ENCODE measurements at regions not wholly inside any gene's neighbourhood (a gene's known extent, or its start where the extent isn't known, plus 50 kb on each side); places are given as distances from the start of the nearest gene placed in this dataset.

DNA sequence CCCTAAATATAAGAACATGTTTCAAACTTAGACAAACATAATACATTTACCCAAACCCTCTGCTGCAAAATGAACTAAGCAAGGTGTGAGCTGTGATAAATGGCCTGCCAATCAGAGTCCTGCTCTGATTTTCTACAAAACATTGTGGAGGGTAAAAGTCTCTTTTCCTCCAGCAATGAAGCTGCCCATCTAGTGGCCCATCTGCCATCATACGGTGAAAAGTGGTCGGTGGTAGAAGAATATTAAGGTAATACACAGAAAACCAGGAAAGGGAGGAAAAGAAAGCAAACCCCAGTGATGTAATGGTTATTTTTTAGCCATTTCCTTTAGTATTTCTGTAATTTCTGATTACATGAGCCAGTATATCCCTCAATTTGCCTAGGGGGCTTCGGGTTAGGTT, 838.1 kb downstream of the TBL1XR1 start:
- no peaks in the 10 kb centered on the region for H3K27me3 Mint-ChIP-seq (ENCODE audit: low read depth in 3 of 3)
- H3K27me3 ChIP-seq (ENCODE audit: control insufficient read depth in 2 of 2, insufficient read depth in 2 of 2, low read length in 2 of 2) = no peaks in the 10 kb centered on the region
- TF ChIP-seq, protein P1, sequence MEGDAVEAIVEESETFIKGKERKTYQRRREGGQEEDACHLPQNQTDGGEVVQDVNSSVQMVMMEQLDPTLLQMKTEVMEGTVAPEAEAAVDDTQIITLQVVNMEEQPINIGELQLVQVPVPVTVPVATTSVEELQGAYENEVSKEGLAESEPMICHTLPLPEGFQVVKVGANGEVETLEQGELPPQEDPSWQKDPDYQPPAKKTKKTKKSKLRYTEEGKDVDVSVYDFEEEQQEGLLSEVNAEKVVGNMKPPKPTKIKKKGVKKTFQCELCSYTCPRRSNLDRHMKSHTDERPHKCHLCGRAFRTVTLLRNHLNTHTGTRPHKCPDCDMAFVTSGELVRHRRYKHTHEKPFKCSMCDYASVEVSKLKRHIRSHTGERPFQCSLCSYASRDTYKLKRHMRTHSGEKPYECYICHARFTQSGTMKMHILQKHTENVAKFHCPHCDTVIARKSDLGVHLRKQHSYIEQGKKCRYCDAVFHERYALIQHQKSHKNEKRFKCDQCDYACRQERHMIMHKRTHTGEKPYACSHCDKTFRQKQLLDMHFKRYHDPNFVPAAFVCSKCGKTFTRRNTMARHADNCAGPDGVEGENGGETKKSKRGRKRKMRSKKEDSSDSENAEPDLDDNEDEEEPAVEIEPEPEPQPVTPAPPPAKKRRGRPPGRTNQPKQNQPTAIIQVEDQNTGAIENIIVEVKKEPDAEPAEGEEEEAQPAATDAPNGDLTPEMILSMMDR (IDR thresholded peaks at IDR 0.05) = no peak
- H2AFZ ChIP-seq (ENCODE audit: insufficient read depth, low read depth, low read length, poor library complexity, severe bottlenecking) = no peak overlapping the region
- no peak overlapping the region for H3K9ac ChIP-seq (ENCODE audit: insufficient read depth, low read length, poor library complexity, severe bottlenecking)
- DNase-seq = no peak
- 80% methylated on average over 1 of the region's 3 CpGs for WGBS (ENCODE audit: insufficient coverage)
- H3K9me3 ChIP-seq (replicated peaks in 1 of 2; ENCODE audit: control insufficient read depth in 1 of 2, insufficient read depth in 1 of 2, low read length in 2 of 2) = peaks cover 20 to 29% of the 10 kb centered on the region in 2 donors
- H3K79me2 ChIP-seq (ENCODE audit: insufficient read depth, low read length) = no peaks in the 10 kb centered on the region
- H4K20me1 ChIP-seq (ENCODE audit: insufficient read depth, low read length) = no peaks in the 10 kb centered on the region
- no peak overlapping the region for H3K27ac ChIP-seq (ENCODE audit: low read depth in 1 of 2, low read length in 2 of 2)
- H3K9me3 Mint-ChIP-seq = peaks cover 5 to 12% (median 10%) of the 10 kb centered on the region in 7 donors
- H3K36me3 ChIP-seq (replicated peaks in 1 of 2; ENCODE audit: control insufficient read depth in 1 of 2, insufficient read depth in 2 of 2, low read length in 2 of 2) = no peaks in the 10 kb centered on the region
- intact Hi-C loops (cut with micrococcal nuclease) = no loop called here
- H3K4me1 Mint-ChIP-seq = no peaks in the 10 kb centered on the region
- H3K4me2 ChIP-seq (replicated peaks; ENCODE audit: extremely low read depth, low read length, poor library complexity, severe bottlenecking) = no peak overlapping the region
- H3K27ac Mint-ChIP-seq = no peak overlapping the region
- no peak overlapping the region for H3K4me3 ChIP-seq (replicated peaks in 1 of 3; ENCODE audit: low read depth in 2 of 3, low read length in 3 of 3)
- H3K36me3 Mint-ChIP-seq = no peaks in the 10 kb centered on the region
- H3K4me1 ChIP-seq (ENCODE audit: control insufficient read depth in 1 of 2, insufficient read depth in 2 of 2, low read length in 2 of 2) = no peaks in the 10 kb centered on the region
- no peak overlapping the region for H3K4me3 Mint-ChIP-seq

DNA sequence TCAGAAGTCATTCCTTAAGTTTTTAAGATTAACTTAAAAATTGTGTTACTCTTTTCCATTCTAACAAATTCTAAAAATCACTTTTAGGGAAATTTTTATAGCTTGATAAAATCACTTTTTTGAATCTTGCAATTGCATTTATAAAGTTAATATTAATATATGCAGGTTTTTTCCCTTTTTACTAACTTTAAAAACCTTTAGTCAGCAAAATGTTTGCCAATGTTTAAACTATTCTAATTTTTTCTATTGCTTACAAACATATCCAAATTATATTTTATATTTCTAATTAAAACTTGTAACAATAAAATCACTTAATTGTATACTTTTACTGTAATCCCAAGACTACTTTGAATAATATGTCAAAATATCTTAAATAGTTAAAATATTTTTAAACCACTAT, 839.4 kb downstream of the TBL1XR1 start:
- Mint-ChIP-seq H3K36me3 (no peaks in the 10 kb centered on the region), H3K4me1 (no peaks in the 10 kb centered on the region), H3K27me3 (ENCODE audit: low read depth in 3 of 3) (no peaks in the 10 kb centered on the region), H3K9me3 (peaks cover 5 to 15% (median 10%) of the 10 kb centered on the region in 7 donors), H3K4me3 (no peak overlapping the region), H3K27ac (no peak overlapping the region)
- TF ChIP-seq, protein P1 (IDR thresholded peaks at IDR 0.05) = no peak
- Histone ChIP-seq H3K9ac (ENCODE audit: insufficient read depth, low read length, poor library complexity, severe bottlenecking) (no peak overlapping the region), H4K20me1 (ENCODE audit: insufficient read depth, low read length) (no peaks in the 10 kb centered on the region), H3K4me3 (replicated peaks in 1 of 3; ENCODE audit: low read depth in 2 of 3, low read length in 3 of 3) (no peak overlapping the region), H2AFZ (ENCODE audit: insufficient read depth, low read depth, low read length, poor library complexity, severe bottlenecking) (no peak overlapping the region), H3K36me3 (replicated peaks in 1 of 2; ENCODE audit: control insufficient read depth in 1 of 2, insufficient read depth in 2 of 2, low read length in 2 of 2) (no peaks in the 10 kb centered on the region), H3K9me3 (replicated peaks in 1 of 2; ENCODE audit: control insufficient read depth in 1 of 2, insufficient read depth in 1 of 2, low read length in 2 of 2) (peaks cover 20 to 29% of the 10 kb centered on the region in 2 donors), H3K27ac (ENCODE audit: low read depth in 1 of 2, low read length in 2 of 2) (no peak overlapping the region), H3K79me2 (ENCODE audit: insufficient read depth, low read length) (no peaks in the 10 kb centered on the region), H3K27me3 (ENCODE audit: control insufficient read depth in 2 of 2, insufficient read depth in 2 of 2, low read length in 2 of 2) (no peaks in the 10 kb centered on the region), H3K4me1 (ENCODE audit: control insufficient read depth in 1 of 2, insufficient read depth in 2 of 2, low read length in 2 of 2) (no peaks in the 10 kb centered on the region), H3K4me2 (replicated peaks; ENCODE audit: extremely low read depth, low read length, poor library complexity, severe bottlenecking) (no peak overlapping the region)
- intact Hi-C loops (cut with micrococcal nuclease) = no loop called here
- no peak for DNase-seq
